ENCODE measurements at regions not wholly inside any gene's neighbourhood (a gene's known extent, or its start where the extent isn't known, plus 50 kb on each side); places are given as distances from the start of the nearest gene placed in this dataset.

DNA sequence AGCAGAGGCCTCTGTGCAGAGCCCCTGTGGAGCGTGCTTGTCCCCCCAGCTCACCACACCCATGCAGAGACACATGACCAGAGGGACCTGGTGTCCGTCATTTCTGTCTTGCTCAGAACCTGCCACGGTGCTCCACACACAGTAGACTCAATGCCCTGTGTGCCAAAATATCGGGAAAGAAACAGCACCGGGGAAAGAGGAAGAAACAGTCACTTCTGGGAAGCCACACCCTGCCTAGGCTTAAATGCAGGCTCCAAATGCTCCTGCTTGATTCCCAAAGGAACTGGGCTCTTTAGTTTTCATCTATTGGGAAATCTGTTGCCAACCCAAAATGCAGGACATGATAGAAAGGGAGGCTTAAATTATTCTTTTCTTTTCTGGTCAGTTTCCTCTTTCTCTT lies 503.9 kb downstream of the CD83 start:
- DNase-seq: no peak

DNA sequence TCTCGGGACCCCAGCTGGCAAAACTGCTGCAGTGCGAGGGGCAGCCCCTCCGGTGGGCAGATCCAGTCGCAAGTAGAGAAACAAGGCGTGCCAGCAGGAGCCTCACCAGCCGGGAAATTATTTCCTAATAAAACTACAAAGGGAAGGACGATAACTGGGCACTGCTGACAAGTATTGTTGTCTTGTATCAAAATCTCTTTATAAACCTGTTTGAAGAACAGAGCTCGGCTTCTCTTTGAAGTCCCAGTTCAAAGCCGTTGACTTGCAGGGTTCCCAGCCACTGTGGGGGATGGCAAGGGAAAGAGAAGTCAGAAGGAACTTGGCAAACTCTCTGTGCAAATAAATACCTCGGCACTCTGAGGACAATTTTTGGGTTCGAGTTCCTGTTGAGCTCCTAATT lies 504.5 kb downstream of the CD83 start:
- peak; percentile 28 for DNase-seq

- no peak for DNase-seq
Observed at GRCh38 chr6:14622909-14623505, 505.4 kb downstream of the CD83 start.

- no peak for DNase-seq
Observed at GRCh38 chr6:14625173-14625895, 507.8 kb downstream of the CD83 start.

- DNase-seq: no peak
Observed at GRCh38 chr6:14626556-14626955, 509.0 kb downstream of the CD83 start.

- DNase-seq: peak; percentile 64
Observed at GRCh38 chr6:14630016-14630415, 512.4 kb downstream of the CD83 start.

DNA sequence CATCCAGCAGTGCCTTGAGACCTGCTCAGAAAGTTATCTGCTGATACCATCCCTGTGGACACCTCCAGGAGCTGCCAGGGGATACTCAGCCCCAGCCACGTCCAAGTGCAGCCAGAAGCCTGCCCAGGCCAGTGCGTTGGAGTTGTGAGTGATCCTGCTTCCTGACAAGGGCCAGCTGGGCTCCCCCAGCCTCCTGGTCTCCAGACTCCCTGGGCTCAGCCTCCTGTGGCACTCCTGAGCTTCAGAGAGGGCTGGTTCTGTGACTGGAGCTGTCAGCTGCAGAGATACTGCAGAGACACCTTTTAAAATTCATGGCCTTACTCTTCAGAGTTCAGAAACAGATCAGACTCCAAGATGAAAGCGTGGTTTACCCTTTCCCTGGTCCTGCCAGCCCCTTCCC lies 515.9 kb downstream of the CD83 start:
- no peak for DNase-seq

GRCh38 chr6:14634072-14634471 lies 516.5 kb downstream of the CD83 start:
- no peak for DNase-seq

DNA sequence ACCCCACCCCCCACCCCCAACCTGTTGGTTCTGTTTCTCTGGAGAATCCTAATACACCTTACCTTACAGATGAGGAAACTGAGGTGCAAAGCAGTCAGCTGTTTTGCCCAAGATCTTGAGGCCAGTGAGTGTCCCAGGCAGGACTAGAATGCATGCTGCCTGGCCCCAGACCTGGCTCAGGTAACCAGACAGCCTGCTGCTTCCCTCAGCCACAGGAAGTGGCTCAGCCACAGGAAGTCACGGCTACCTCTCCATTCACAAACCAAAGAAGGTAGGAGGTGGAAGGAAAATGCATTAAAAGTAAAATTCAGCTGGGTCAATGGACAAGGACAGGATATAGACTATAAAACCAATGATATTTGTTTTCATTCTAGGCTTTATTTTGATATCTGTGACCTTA lies 517.6 kb downstream of the CD83 start:
- no peak for DNase-seq

GRCh38 chr6:14635934-14636591 lies 518.5 kb downstream of the CD83 start:
- DNase-seq: no peak

- DNase-seq: no peak
Observed at GRCh38 chr6:14638435-14638905, 520.9 kb downstream of the CD83 start.

- peak; percentile 55 for DNase-seq
Observed at GRCh38 chr6:14638906-14639761, 521.6 kb downstream of the CD83 start.

DNA sequence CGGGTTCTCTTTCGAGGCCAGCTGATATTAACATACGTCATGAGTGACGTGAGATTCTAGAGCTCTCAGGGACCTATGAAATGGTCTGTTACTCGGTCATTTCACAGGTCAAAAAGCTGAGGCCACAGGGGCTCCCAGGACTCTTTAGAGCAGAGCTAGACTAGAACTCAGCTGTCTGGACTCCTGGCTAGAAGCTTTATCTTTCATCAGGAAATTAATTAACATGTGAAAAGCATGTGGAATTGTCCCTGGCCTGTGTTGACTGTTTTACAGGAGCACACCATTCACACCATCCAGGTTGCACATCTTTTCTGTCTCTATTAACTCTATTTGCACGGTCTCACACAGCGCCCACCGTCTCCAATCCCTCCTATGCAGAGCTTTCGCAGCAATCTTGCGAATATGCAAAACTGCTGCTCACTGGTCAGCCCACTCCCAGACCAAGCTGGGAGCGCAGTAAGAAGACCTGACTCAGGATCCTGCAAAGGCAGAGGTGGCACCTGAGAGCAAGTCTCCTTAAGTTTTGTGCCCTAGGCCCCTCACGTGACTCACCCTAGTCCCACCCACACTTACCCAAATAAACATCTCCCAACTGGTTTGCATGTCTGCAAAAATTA lies 522.5 kb downstream of the CD83 start:
- no peak for DNase-seq

GRCh38 chr6:14640631-14641030 lies 523.1 kb downstream of the CD83 start:
- peak; percentile 23 for DNase-seq

GRCh38 chr6:14641423-14642135 lies 524.0 kb downstream of the CD83 start:
- peak; percentile 88 for DNase-seq

GRCh38 chr6:14642136-14642505 lies 524.5 kb downstream of the CD83 start:
- no peak for DNase-seq

- no peak for DNase-seq
Observed at GRCh38 chr6:14642842-14643241, 525.3 kb downstream of the CD83 start.

- DNase-seq: no peak
Observed at GRCh38 chr6:14644381-14644780, 526.8 kb downstream of the CD83 start.

DNA sequence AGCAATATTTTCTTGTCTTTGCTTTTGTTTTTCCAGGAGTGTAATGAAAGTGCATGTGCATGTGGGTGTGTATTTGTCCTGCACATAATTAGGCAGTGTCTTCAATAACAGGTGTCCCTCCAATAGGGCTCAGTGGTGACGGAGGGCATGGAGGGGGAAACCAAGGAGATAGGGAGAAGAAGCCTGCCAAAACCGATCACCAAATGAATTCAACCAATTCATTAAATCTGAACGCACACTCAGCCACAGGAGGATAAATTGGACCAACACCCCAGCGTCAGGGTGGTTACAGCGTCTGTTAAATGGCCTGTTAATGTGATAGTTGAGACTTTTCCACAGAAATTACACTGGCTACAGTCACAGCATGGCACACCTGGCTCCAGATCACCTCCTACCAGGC lies 527.6 kb downstream of the CD83 start:
- DNase-seq: no peak

DNA sequence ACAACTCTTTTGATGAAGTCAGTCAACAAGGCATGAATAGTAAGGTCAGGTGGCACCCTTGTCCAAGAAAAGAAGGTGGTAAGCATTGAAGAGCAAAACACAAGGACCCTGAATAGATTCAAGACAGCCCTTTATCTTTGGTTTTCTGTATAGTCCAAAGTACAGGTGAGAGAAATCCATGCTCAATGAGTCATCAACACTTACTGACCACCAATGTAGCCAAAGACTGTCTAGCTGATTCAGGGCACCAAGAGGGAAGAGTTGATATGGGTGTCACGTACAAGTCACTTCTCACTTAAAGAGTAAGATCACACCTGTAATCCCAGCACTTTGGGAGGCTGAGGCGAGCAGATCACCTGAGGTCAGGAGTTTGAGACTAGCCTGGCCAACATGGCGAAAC lies 528.3 kb downstream of the CD83 start:
- no peak for DNase-seq

DNA sequence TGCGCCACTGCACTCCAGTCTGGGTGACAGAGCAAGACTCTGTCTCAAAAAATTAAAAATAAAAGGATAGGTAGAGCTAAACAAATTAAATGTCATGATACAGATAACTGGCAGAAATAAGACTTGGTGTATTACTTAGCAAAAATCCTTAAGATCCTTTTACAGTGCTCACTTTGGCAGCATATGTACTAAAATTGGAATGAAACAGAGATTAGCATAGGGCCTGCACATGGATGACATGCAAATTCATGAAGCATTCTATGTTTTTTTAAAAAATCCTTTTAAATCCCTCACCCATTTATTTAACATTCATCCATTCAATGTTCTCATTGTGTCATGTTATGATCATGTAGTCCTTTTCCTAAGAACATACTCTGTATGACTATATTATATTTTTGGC lies 528.8 kb downstream of the CD83 start:
- no peak for DNase-seq

DNA sequence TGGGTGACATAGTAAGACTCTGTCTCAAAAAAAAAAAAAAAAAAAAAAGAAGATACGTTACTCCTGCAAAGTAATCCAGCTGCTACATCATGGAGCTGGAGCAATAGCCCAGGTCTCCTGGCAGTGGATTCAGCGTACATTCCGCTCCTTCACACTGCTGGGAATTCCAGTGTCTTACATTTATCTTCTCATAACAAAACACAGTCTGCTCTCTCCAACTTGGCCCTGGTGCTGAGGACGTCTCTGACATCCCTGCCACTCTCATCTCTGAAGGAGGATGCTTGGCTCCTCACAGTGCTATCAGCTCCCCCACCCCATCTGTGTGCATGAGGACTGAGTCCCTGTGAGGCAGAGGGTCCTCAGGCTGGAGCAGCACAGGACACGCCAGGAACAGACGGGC lies 529.8 kb downstream of the CD83 start:
- DNase-seq: no peak
